ENCODE measurements at regions not wholly inside any gene's neighbourhood (a gene's known extent, or its start where the extent isn't known, plus 50 kb on each side); places are given as distances from the start of the nearest gene placed in this dataset.

- no peak for TF ChIP-seq CTCF (IDR thresholded peaks at IDR 0.05)
- Histone ChIP-seq H3K27ac (peak overlapping the region; percentile 28), H3K27me3 (no peaks in the 10 kb centered on the region), H3K9me3 (no peaks in the 10 kb centered on the region), H3K4me1 (peaks cover 8% of the 10 kb centered on the region), H3K36me3 (no peaks in the 10 kb centered on the region), H3K4me3 (no peak overlapping the region)
- peak; percentile 77 for ATAC-seq
- intact Hi-C loops (cut with DNase I), result no loop called here
- no peak for DNase-seq
These were observed 185.8 kb downstream of the PCSK1 start for GRCh38 chr5:96247097-96247701.

- peaks cover 8% of the 10 kb centered on the region for H3K4me1 ChIP-seq
- no peak overlapping the region for H3K4me3 ChIP-seq
- no peaks in the 10 kb centered on the region for H3K27me3 ChIP-seq
- no peak for ATAC-seq
- DNase-seq, result no peak
- intact Hi-C loops (cut with DNase I), result no loop called here
- H3K27ac ChIP-seq, result no peak overlapping the region
- no peaks in the 10 kb centered on the region for H3K36me3 ChIP-seq
- no peak for TF ChIP-seq CTCF (IDR thresholded peaks at IDR 0.05)
- no peaks in the 10 kb centered on the region for H3K9me3 ChIP-seq
These were observed 187.6 kb downstream of the PCSK1 start for GRCh38 chr5:96245140-96246091.

- intact Hi-C loops (cut with DNase I), result no loop called here
- no peak for ATAC-seq
- peaks cover 8% of the 10 kb centered on the region for H3K4me1 ChIP-seq
These were observed 188.4 kb downstream of the PCSK1 start for GRCh38 chr5:96244696-96245095.

GRCh38 chr5:96243862-96244261 is 189.2 kb downstream of the PCSK1 start:
- DNase-seq, result no peak
- Histone ChIP-seq H3K4me1 (peaks cover 8% of the 10 kb centered on the region), H3K36me3 (no peaks in the 10 kb centered on the region), H3K27ac (no peak overlapping the region), H3K9me3 (no peaks in the 10 kb centered on the region), H3K27me3 (no peaks in the 10 kb centered on the region), H3K4me3 (no peak overlapping the region)
- no peak for ATAC-seq
- no peak for TF ChIP-seq CTCF (IDR thresholded peaks at IDR 0.05)
- intact Hi-C loops (cut with DNase I), result no loop called here

More at GRCh38 chr5:96244696-96245095, 188.4 kb downstream of the PCSK1 start:
- no peak for TF ChIP-seq CTCF (IDR thresholded peaks at IDR 0.05)
- no peaks in the 10 kb centered on the region for H3K36me3 ChIP-seq
- DNase-seq, result no peak
- H3K4me3 ChIP-seq, result no peak overlapping the region
- H3K27me3 ChIP-seq, result no peaks in the 10 kb centered on the region
- no peak overlapping the region for H3K27ac ChIP-seq
- no peaks in the 10 kb centered on the region for H3K9me3 ChIP-seq

- ATAC-seq (no peak), DNase-seq (no peak)
- intact Hi-C loops (cut with DNase I), result no loop called here
- Histone ChIP-seq H3K27ac (no peak overlapping the region), H3K4me1 (peaks cover 7% of the 10 kb centered on the region), H3K27me3 (no peaks in the 10 kb centered on the region), H3K9me3 (no peaks in the 10 kb centered on the region), H3K36me3 (no peaks in the 10 kb centered on the region), H3K4me3 (no peak overlapping the region)
- no peak for TF ChIP-seq CTCF (IDR thresholded peaks at IDR 0.05)
These were observed 189.8 kb downstream of the PCSK1 start for GRCh38 chr5:96243203-96243602.

Data from upper lobe of right lung (tissue), 1 donor.